C4-2B (cell line): ENCODE measurements at regions not wholly inside any gene's neighbourhood (a gene's known extent, or its start where the extent isn't known, plus 50 kb on each side); places are given as distances from the start of the nearest gene placed in this dataset.

Source experiments
- CTCF ChIP-seq: fragments of 450-650 bp; conservative IDR thresholded peaks from 2 replicates; pipeline ENCODE4 v1.5.1; 2017; ENCODE audit warnings: mild to moderate bottlenecking
- ZFX ChIP-seq: fragments of 450-650 bp; IDR thresholded peaks from 2 replicates; pipeline ENCODE4 v1.6.1; 2017

GRCh38 chr5:159866093-159866492, 50.2 kb upstream of the ADRA1B start:
- no peak for TF ChIP-seq CTCF
- no peak for TF ChIP-seq ZFX
